Large intestine (tissue), 3 donors: ENCODE measurements at regions not wholly inside any gene's neighbourhood (a gene's known extent, or its start where the extent isn't known, plus 50 kb on each side); places are given as distances from the start of the nearest gene placed in this dataset.

Experiments used
- DNase-seq, 2 donors: peaks; one replicate each; pipeline versions ENCODE4 v3.0.0 to v3.0.0-alpha.2; 2013
- H3K27ac ChIP-seq: one replicate; pipeline ENCODE4 v1.5.1; 2013; ENCODE audit warnings: low read length
- H3K27me3 ChIP-seq: 2 replicates; pipeline ENCODE4 v1.6.1; 2013; ENCODE audit warnings: low read length; ENCODE audit not compliant: control insufficient read depth, insufficient read depth
- H3K36me3 ChIP-seq: 2 replicates; pipeline ENCODE4 v1.6.1; 2013; ENCODE audit warnings: low read length; ENCODE audit not compliant: control insufficient read depth, insufficient read depth
- H3K4me1 ChIP-seq: one replicate; pipeline ENCODE4 v1.6.1; 2013; ENCODE audit warnings: low read length; ENCODE audit not compliant: control insufficient read depth, insufficient read depth
- H3K4me3 ChIP-seq: one replicate; pipeline ENCODE4 v1.5.1; 2013; ENCODE audit warnings: low read length
- H3K9me3 ChIP-seq: one replicate; pipeline ENCODE4 v1.6.1; 2013; ENCODE audit warnings: mild to moderate bottlenecking, low read depth, low read length, moderate library complexity; ENCODE audit not compliant: control insufficient read depth
- WGBS: methylation state at CpG from one replicate; pipeline ENCODE4 v1.1.5; 2013; ENCODE audit warnings: low lambda C conversion rate; ENCODE audit not compliant: insufficient coverage; 5-methylcytosine and 5-hydroxymethylcytosine counted together

GRCh38 chr6:133583907-133584427 lies 304.9 kb upstream of the TCF21 start:
- Histone ChIP-seq H3K27ac (no peak overlapping the region), H3K9me3 (no peaks in the 10 kb centered on the region), H3K27me3 (no peaks in the 10 kb centered on the region), H3K4me1 (no peaks in the 10 kb centered on the region), H3K4me3 (no peak overlapping the region), H3K36me3 (no peaks in the 10 kb centered on the region)
- DNase-seq = no peak
- WGBS = 94% methylated on average over 2 of the region's 4 CpGs

- Histone ChIP-seq H3K9me3 (no peaks in the 10 kb centered on the region), H3K27me3 (no peaks in the 10 kb centered on the region), H3K27ac (no peak overlapping the region), H3K4me1 (no peaks in the 10 kb centered on the region), H3K36me3 (no peaks in the 10 kb centered on the region), H3K4me3 (no peak overlapping the region)
- 88% methylated on average over 2 of the region's 2 CpGs for WGBS
- DNase-seq = no peak
Observed at GRCh38 chr6:133584823-133585222, 304.1 kb upstream of the TCF21 start.

DNA sequence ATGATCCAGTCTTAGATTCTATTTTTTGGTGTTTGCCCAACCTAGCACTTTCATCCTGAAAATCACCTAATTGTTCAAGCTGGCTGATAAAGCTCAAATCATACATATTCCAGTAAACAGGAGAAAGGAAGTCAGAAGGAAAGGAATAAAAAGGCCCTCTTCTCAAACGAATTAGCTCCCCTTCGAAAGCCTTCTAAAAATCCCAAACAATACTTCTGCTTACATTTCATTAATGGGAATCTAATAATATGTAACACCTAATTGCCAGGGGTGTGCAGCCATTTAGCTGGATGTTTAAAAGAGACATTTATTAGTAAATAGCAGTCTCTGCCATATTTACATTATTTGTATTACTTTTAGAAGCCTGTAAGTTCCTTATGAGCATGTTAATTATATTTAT lies 302.9 kb upstream of the TCF21 start:
- Histone ChIP-seq H3K36me3 (no peaks in the 10 kb centered on the region), H3K27ac (no peak overlapping the region), H3K4me1 (no peaks in the 10 kb centered on the region), H3K9me3 (no peaks in the 10 kb centered on the region), H3K27me3 (no peaks in the 10 kb centered on the region), H3K4me3 (no peak overlapping the region)
- no CpG with 5 or more reads among the region's 2 CpGs for WGBS
- no peak for DNase-seq

- Histone ChIP-seq H3K27me3 (no peaks in the 10 kb centered on the region), H3K4me3 (no peak overlapping the region), H3K9me3 (no peaks in the 10 kb centered on the region), H3K27ac (no peak overlapping the region), H3K4me1 (no peaks in the 10 kb centered on the region), H3K36me3 (no peaks in the 10 kb centered on the region)
- no peak for DNase-seq
- WGBS = 75% methylated on average over 1 of the region's 2 CpGs
Observed at GRCh38 chr6:133587546-133588160, 301.3 kb upstream of the TCF21 start.

DNA sequence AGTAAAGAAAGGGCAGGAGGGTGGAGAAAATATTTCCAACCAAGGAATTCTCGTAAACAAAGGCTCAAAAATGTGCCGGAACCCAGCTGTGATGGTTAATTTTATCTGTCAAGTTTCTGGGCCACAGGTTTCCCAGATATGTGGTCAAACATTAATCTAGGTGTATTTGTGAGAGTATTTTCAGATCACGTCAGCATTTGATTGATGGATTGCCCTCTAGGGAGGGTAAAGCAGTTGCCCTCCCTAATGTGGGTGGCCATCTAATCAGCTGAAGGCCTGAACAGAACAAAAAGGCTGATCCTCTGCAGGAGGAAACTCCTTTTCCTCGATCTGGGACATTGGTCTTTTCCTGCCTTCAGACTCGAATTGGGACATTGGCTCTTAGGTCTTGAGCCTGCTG lies 298.7 kb upstream of the TCF21 start:
- H3K9me3 ChIP-seq = no peaks in the 10 kb centered on the region
- no peaks in the 10 kb centered on the region for H3K4me1 ChIP-seq
- no peaks in the 10 kb centered on the region for H3K36me3 ChIP-seq
- no peak overlapping the region for H3K27ac ChIP-seq
- no peak overlapping the region for H3K4me3 ChIP-seq
- H3K27me3 ChIP-seq = no peaks in the 10 kb centered on the region
- no CpG with 5 or more reads among the region's 5 CpGs for WGBS
- no peak for DNase-seq

DNA sequence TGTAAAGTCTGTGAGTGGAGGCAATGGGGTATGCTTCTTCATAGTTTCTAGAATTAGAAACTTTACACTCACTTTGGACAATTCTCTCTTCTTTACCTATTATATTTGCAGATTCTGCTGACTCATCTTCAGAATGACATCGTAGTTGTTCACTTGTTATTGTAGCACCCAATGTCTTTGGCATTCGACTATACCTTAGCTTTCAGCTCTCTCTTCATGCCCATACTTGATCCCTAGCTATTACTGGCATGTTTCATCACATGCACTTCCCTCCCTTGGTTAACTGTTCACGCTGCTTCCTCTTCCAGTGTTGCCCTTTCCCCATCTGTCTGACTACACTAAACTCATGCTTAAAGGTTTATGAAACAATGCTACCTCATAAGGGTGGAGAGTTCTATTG lies 298.1 kb upstream of the TCF21 start:
- DNase-seq = no peak
- Histone ChIP-seq H3K27ac (no peak overlapping the region), H3K9me3 (no peaks in the 10 kb centered on the region), H3K36me3 (no peaks in the 10 kb centered on the region), H3K4me3 (no peak overlapping the region), H3K4me1 (no peaks in the 10 kb centered on the region), H3K27me3 (no peaks in the 10 kb centered on the region)
- no CpG with 5 or more reads among the region's 3 CpGs for WGBS

GRCh38 chr6:133591275-133591674 lies 297.6 kb upstream of the TCF21 start:
- H3K36me3 ChIP-seq = no peaks in the 10 kb centered on the region
- no CpG with 5 or more reads among the region's 1 CpG for WGBS
- DNase-seq = no peak
- no peak overlapping the region for H3K4me3 ChIP-seq
- no peaks in the 10 kb centered on the region for H3K9me3 ChIP-seq
- H3K27ac ChIP-seq = no peak overlapping the region
- no peaks in the 10 kb centered on the region for H3K27me3 ChIP-seq
- no peaks in the 10 kb centered on the region for H3K4me1 ChIP-seq

- Histone ChIP-seq H3K27ac (no peak overlapping the region), H3K27me3 (no peaks in the 10 kb centered on the region), H3K36me3 (no peaks in the 10 kb centered on the region), H3K4me3 (no peak overlapping the region), H3K9me3 (no peaks in the 10 kb centered on the region), H3K4me1 (no peaks in the 10 kb centered on the region)
- DNase-seq = peak in 1 of 2 donors; percentile 7
- WGBS = 82% methylated on average over 5 of the region's 8 CpGs
Observed at GRCh38 chr6:133594652-133595110, 294.2 kb upstream of the TCF21 start.

GRCh38 chr6:133595111-133595761 lies 293.7 kb upstream of the TCF21 start:
- H3K27ac ChIP-seq = no peak overlapping the region

DNA sequence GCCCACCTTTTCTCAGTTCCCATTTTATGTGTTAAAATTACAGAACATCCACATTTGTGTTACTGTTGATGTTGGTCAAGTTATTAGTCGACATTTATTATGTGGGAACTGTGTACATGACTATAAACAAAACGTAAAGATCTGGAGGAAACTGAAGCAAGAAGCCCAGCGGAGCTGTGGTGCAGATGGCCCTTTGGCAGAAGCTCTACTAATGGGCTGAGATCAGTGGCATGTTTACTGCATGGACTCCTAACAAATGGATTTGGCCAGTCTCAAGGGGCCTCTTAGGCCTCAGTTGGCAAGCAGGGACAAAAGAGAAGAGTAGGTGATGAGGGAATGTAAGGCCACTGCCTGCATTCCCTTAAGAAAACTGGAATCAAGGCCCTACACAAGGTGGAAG lies 282.1 kb upstream of the TCF21 start:
- no peaks in the 10 kb centered on the region for H3K4me1 ChIP-seq
- H3K9me3 ChIP-seq = no peaks in the 10 kb centered on the region
- DNase-seq = no peak
- no peaks in the 10 kb centered on the region for H3K27me3 ChIP-seq
- no peak overlapping the region for H3K27ac ChIP-seq
- WGBS = no CpG with 5 or more reads among the region's 3 CpGs
- H3K4me3 ChIP-seq = no peak overlapping the region
- H3K36me3 ChIP-seq = no peaks in the 10 kb centered on the region

More at GRCh38 chr6:133595111-133595761, 293.7 kb upstream of the TCF21 start:
- peak in 1 of 2 donors; percentile 10 for DNase-seq
- no peaks in the 10 kb centered on the region for H3K36me3 ChIP-seq
- no peaks in the 10 kb centered on the region for H3K4me1 ChIP-seq
- 60% methylated on average over 1 of the region's 7 CpGs for WGBS
- H3K9me3 ChIP-seq = no peaks in the 10 kb centered on the region
- H3K4me3 ChIP-seq = no peak overlapping the region
- no peaks in the 10 kb centered on the region for H3K27me3 ChIP-seq

- no peaks in the 10 kb centered on the region for H3K27me3 ChIP-seq
- H3K27ac ChIP-seq = no peak overlapping the region
- H3K4me3 ChIP-seq = no peak overlapping the region
- no peaks in the 10 kb centered on the region for H3K9me3 ChIP-seq
- WGBS = no CpG with 5 or more reads among the region's 9 CpGs
- DNase-seq = no peak
- no peaks in the 10 kb centered on the region for H3K4me1 ChIP-seq
- no peaks in the 10 kb centered on the region for H3K36me3 ChIP-seq
Observed at GRCh38 chr6:133608620-133609019, 280.3 kb upstream of the TCF21 start.
